NCI-H1436 (cell line): ENCODE measurements at regions not wholly inside any gene's neighbourhood (a gene's known extent, or its start where the extent isn't known, plus 50 kb on each side); places are given as distances from the start of the nearest gene placed in this dataset.

ENCODE experiments used
- DNase-seq: peaks from one replicate; lab custom pipeline; 2025; lab: John Stamatoyannopoulos, UW

DNA sequence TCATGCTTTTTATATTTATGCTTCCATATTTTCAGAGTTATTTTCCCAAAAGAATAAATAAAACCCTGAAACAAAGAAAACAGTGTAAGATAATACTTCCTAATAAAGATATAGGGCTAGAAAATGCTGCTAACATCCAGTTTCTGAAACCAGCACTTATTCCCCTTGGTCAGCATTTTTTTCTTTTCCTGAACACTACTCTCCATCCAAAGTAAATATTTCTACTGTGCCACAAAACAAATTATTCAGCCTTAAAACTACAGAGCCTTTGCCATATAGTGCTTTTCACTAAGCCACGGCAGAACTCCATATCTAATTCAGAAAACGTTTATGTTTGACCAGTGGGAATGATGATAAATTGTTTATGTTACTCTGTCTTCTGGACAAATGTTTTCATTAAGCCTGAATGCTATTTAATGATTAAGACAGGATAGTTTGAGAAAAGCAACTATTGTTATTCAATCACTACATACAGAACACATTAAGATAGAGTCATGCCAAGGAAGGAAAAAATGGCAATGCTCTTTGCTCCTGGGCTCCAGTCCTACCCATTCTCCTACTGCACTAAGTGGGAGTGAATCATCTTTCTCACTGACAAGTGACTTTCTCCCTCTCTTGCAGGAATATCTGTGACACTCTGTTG lies 723.9 kb downstream of the FAT4 start:
- DNase-seq, result no peak

DNA sequence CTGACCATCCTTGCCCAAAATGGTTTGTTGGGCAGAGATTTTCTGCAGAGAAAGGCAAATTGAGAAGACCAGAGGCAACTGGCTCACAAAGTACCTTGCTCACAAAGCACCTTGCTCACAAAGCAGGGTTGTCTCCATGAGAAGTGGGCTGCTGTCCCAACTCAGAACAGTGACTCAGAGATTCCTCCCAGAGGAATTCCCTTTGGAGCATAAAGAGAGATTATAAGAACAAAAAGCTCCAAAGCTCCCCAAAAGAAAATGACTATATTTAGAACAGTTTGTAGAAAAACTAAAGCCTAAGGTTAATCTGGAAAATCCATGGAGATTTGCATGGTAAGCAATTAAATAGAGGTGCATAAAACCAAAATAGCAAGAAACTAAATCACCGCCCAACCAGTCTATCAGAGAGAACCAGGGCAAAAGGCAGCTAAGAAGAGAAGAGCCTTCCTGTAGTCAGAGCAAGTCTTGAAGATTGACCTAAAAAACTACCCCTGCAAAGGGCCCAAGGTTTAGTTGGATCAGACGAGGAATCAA lies 731.4 kb downstream of the FAT4 start:
- DNase-seq, result no peak

DNA sequence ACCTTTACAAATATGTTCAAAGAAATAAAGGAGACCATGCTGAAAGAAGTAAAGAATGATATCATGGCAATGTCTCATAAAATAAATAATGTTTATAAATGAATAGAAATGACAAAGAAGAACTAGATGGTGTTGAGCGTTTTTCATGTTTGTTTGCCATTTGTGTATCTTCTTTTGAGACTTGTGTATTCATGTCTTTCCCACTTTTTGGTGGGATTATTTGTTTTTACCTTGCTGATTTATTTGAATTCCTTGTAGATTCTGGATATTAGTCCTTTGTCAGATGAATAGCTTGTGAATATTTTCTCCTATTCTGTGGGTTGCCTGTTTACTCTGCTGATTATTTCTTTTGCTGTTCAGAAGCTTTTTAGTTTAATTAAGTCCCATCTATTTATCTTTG lies 732.4 kb downstream of the FAT4 start:
- no peak for DNase-seq

DNA sequence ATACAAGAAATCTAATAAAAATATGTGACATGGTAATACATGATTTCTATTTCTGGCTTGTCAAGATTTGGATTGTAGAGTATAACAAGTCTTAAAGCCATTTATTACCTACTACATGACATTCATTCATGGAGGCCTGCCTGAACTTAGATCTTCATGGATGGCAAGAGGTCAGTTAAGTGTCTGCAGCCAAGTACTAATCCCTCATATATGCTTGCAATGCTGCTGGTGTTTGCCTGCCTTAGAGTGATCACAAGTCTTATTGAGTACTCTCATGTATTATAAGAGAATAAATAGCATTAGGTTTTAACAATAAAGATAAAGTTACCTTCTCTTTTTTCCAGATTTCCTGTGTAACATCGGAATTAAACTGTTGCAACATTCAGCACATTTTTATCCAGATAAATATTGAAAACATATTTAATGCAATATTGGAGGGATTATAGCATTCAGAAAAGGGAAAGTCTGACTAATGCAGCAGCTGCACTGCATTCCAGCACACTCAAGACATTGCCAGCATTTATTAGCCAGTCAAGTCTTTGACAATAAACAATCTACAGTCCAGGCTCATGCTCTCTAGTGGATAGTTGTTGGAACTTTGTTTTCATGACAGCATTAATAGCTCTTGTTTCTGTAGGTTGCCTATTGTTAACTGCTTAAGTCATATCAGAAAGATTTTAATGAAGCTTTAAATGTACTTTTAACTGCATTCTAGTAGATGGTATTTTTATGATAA lies 737.1 kb downstream of the FAT4 start:
- DNase-seq, result no peak

DNA sequence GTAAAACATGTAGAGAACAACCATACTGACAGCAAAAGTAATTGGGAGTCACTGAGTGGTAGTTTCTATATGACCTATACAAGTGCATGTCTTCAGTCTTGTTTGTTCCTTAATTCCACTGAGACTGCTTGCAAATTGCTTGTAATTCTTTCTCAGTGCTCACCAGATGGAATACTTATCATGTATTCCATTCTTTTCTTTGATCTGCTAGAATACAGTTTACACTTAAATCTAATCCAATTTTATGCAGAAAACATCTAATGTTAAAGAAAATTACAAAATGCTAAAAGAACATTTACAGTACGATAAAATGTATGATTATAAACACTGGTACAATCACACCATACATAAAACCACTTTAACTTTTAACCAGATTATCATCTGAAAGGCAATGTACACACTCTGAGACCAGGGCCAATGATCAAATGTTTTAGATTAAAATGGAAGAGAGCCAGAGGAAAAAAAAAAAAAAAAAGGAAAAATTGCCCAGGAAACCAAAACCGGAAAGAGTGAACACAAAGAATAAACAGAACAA lies 741.4 kb downstream of the FAT4 start:
- DNase-seq, result peak; percentile 14

DNA sequence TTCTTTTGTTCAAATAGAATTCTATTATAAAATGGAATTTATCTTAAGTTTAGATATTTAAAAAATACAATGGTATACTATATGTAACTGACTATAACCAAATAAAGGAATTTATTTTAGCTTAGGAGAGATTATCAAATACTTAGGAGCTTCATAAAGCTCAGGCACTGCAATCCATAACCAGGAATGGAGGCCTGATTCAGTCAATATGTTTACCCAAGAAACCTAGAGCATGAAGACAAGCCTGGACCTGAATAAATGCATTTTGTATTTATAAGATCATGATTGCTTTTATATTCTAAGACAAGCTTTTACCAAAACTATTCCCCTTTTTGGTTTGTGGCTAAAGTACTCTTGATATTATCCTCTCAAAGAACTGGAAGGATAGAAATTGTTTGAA lies 742.6 kb downstream of the FAT4 start:
- DNase-seq, result no peak

DNA sequence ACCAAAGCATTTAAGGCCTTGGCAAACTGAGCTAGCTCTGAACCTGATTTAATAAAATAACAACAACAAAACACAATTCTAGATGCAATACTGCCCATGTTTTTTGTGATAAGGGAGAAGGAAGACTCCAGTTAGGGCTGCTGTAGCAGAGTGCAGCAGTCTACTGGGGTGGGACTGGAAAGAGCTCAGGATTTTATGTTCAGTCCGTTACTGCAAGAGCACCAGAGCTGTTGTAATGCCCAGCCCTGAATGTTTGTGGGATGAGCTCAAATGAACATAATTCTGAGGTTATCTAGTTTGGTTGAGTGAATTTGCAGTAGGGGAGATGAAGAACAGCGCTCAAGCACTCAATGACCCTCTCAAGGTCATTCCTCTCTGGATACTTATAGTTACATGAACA lies 743.8 kb downstream of the FAT4 start:
- DNase-seq, result no peak

DNA sequence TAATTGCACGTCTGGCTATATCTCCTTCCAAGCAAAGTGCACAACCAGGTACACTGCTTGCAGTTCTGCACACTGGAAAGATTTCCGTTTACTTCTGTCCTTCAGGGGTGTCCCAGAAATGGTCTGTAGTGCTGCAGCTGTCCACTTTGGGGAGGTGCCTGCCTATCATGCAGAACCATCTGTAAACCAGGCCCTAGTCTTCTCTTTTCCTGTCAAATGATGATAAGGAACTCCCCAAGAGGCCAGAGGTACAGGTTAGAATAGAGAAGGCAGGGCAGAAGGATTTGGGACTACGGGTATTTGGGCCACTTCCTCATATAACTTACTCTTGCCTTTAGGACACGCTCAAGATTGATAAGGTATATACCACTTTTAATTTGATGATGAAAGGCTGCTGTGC lies 746.9 kb downstream of the FAT4 start:
- DNase-seq, result no peak

DNA sequence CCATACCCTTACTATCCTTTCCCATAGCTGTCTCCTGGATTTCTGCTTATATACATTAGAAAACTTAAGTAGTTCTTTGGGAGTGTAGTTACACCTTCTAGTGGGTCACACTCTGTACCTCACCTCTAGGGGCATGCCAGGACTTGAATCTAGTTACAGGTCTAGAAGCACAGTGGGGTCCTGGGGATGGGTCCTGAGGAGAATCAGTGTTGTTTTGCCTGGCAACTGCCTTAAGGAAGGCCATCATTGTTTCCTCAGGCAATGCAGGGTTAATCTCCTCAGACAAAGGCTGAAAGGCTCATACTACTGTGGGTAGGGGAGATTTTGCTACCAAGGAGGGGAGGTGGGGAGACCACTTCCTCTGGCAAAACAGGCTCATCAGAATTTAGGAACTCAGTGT lies 750.3 kb downstream of the FAT4 start:
- no peak for DNase-seq

DNA sequence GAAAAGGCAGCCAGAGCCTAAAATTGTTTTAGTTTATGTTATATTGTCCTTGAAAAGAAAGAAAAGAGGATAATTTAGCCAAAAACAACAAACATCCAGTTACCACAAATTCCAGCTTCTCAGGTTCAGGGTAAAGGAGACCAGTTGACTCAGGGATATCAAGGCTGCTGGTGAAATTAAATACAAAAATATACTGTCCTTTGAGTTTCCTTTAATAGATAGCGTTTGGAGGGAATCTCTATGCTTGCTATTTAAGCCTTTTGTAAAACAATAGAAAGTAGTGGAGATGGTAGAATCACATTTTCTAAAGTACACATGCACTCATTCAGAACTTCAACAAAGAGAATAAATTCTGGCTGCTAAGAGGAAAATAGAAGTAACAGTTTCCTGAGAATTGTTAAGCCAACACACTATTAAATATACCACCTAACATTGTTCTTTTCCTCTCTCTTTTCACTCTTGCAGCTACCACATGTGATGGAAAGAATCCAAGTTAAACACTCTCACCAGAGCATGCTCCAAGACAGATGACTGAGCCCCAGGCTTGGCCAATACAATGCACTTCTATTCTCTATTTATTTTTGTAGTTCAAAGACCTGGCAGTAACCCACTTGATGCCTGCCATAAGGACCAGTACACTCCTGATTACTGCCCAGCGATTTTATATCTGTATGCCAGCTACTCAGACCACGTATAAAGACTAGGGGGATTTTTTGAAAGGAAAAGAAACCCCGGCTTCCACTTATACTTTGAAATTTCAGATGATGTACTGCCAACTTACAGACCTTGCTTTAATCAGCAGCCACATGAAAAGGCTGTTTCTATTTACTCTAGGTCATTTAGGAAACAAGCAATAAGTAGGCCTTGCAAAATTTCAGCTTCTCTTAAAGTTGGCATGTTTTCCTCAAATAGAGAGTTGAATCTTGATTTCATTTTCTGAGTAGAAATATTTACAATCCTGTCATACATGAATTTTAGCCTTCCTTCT lies 756.9 kb downstream of the FAT4 start:
- DNase-seq, result peak; percentile 35

DNA sequence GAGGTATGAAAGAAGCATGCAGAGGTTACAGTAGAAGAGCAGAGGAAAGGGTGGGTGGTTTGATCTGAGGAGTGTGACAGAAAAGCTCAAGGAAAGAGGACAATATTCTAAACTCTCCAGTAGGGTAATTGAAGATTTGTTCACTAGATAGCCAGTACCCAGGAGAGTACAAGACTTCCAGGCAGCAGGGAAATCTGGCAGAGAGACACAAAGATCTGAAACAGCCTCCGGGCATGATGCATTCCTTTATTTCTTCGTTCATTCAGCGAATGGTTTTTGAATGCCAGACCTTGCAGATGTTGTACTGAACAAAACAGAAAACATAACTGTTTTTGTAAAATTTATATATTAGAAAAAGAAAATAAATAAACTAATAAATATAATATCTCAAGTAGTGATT lies 766.6 kb downstream of the FAT4 start:
- DNase-seq, result no peak

DNA sequence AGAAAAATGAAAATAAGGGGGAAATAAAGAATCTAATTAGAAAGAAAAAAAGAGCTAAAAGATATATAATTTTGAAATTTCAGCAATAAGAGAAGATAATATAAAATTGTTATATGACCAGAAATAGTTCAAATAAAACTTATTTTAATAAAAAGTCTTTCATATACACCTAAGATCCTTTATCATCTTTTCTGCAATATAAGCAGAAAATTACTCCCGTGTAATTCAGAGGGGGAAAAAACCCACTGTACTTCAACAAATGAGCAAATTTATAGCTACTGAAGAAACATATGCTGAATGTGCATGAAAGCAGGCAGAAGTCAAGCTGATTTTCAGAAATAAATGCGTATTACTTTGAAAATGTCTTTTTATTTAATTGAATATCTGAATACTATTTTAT lies 771.3 kb downstream of the FAT4 start:
- DNase-seq, result no peak

DNA sequence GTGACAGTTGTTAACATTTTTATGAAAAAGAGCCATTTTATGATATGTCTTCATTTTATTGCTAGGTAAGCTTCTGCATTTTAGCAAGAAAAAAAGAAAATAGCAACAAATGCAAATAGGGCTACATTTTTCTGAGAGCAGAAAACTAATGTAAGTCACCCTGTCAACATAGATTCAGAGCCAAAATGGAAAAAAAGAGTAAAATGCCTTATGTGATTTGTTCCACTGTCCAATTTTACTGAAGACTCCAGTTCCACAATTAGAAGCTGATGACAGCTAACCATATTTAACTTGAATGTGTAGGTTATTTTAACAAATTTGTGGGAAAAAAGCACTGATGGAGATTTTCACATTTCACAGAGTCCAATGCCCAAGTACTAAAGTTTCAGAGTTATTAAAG lies 772.3 kb downstream of the FAT4 start:
- DNase-seq, result no peak

DNA sequence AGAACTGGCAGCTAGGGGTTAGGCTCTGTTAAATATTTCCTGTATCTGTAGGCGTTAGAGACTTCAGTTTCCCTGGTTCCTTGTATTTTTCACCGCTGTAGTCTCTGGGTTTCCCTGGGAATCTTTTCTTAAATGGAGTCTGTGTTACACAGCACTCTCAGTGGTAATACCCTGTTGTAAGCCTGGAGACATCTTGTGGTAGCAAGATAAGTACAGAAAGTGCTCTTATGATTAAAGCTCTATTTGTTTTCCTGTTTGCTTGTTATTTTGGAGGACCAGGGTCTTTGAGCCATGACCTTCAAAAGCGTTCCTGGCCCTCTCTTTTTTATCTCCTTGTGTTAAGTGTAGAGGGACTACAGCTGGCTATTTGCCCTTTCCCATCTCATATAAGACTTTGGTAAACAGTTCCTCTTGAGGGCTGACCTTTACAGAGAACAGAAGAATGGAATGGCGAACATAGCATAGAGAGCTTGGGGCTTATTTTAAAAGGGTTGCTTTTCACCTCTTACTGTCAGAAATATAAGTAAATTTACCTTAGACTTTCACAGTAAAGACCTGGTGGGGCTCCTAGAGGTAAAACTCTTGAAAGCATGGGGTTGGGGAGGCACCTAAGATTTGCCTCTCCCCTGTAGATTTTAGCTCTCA lies 782.5 kb downstream of the FAT4 start:
- no peak for DNase-seq

DNA sequence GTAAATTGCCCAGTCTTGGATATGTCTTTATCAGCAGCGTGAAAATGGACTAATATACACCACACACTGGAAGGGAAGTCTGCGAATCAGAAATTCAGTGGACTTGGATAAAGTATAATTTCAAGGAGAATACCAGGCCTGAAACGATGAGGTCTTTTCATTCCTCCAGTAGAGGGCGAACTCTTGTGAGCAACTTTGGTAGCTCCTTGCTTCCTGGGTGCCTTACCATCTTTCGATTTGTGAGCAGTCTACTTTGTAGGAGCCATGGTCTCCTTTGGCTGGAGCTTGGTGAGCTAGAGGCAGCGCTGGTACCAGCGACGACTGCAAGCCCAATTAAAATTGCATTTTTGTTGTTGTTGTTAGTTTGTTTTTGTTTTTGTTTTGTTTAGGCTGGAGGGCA lies 791.9 kb downstream of the FAT4 start:
- no peak for DNase-seq

DNA sequence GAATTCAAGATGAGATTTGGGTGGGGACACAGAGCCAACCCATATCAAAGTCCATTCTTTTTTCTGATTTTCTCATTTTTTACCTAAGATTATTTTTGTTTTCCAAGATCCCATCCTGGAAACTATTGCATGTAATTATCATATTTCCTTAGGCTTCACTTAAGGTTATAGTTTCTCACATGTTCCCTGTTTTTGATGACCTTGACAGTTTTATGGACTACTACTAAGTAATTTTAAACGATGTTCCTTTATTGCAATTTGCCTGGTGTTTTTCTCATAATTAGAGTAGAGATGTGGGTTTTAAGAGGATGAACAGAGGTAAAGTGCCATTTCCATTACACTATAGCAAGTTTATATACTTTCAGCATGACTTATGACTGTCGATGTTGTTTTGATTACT lies 795.1 kb downstream of the FAT4 start:
- no peak for DNase-seq

DNA sequence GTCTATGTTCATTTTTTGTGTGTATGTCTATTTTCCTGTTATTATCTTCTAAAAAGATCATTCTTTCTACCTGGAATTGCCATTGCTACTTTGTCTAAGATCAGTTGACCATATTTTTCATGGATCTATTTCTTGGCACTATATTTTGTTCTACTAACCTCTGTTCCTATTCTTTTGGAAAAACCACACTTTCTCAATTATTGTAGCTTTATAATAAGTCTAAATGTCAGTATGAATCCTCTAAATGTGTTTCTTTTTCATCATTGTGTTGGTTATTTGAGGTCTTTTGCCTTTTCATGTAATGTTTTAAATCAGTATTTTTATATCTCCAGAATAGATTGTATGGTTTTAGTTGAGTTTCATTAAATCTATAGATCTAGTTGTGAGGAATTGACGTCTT lies 798.3 kb downstream of the FAT4 start:
- no peak for DNase-seq

DNA sequence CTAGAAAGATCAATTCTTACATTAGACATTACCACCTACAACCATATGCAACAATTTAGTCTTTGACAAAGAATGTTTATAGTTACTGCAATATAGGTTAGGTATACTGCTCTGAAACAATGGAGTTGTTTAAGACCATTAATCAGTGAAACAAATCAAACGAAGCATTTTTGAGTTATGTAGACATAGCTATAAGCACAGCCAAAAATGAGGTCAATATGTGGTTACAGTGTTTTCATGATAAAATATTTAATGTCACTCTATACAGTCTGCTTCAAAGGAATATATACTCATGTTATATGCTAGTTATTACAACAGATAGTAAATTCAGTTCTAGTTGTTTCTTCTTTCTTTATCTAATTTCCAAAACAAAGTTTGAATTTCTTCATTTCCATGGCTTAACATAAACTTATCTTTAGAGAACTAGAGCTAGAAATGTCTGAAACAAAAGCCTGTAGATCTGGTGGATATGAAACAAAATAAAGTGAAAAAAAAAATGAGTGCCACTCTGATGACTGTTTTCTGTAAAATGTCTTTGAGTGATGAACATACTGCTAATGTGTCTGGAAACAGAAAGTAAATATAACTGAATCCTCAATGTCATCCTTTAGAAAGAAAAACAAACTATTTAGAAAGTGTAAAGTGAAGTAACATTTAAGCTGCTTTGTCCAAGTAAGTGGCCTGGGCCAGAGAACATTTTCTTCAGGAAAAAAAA lies 809.0 kb downstream of the FAT4 start:
- DNase-seq, result no peak

DNA sequence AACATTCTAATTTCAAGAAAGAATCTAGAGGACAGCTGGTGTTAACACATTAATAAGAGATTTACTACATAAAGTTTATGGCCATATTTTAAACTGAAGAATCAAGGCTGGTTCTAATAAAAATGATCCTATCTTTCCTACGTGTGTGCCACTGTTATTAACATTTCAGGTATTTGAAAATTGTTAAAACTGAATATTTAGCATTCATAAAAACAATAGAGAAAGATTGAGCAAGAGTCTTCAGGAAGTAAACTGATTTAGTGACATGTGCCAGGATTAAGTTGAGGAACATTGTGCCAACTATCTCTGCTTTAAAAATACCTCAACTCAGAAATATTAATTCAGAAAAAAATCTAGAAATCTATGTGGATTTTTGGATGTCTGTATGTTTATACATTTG lies 810.1 kb downstream of the FAT4 start:
- DNase-seq, result no peak

DNA sequence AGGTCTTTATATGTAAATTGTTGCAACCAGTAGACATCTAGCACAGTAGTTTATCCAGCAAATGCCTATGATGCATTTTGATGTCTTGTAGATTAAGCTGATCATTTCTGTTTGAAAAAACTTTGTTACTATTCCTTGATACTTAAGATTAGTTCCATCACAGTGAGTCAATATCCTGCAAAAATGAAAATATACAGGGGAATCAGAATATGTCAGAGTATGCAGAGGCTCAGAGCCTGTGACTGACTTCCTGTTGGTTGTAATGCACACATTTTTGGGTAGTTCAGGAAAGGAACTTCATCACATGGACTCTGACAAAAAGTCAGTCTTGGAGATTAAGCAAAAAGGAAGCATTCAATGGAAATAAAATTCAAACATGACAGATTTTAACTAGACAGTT lies 815.5 kb downstream of the FAT4 start:
- no peak for DNase-seq
